Left lung (tissue), 4 donors: ENCODE measurements at regions not wholly inside any gene's neighbourhood (a gene's known extent, or its start where the extent isn't known, plus 50 kb on each side); places are given as distances from the start of the nearest gene placed in this dataset.

ENCODE experiments used
- ATAC-seq: fragments of 200-7000 bp; cut with Tn5 transposase; one replicate; pipeline ENCODE4 v1.9.1; 2020; ENCODE audit warnings: moderate library complexity
- DNase-seq, 4 donors: peaks; one replicate each; pipeline ENCODE4 v3.0.0-alpha.2; 2013 to 2020
- H3K27ac ChIP-seq, 2 donors: fragments of 200-600 bp; sonication (generic) in 1 of 2; one replicate each; pipeline versions ENCODE4 v1.5.0 to v1.8.0; 2020 to 2021
- H3K27me3 ChIP-seq, 2 donors: fragments of 200-600 bp; sonication (generic) in 1 of 2; one replicate each; pipeline versions ENCODE4 v1.5.0 to v1.8.0; 2020 to 2021
- H3K36me3 ChIP-seq, 2 donors: fragments of 200-600 bp; sonication (generic) in 1 of 2; one replicate each; pipeline versions ENCODE4 v1.5.0 to v1.8.0; 2020 to 2021
- H3K4me1 ChIP-seq, 2 donors: fragments of 200-600 bp; one replicate each; pipeline ENCODE4 v1.8.0; 2021
- H3K4me3 ChIP-seq, 2 donors: fragments of 200-600 bp; sonication (generic) in 1 of 2; one replicate each; pipeline versions ENCODE4 v1.5.0 to v1.8.0; 2020 to 2021; ENCODE audit warnings: mild to moderate bottlenecking in 1 of 2
- H3K9me3 ChIP-seq, 2 donors: fragments of 200-600 bp; sonication (generic) in 1 of 2; one replicate each; pipeline versions ENCODE4 v1.5.0 to v1.8.0; 2020 to 2021
- CTCF ChIP-seq, 2 donors: fragments of 200-600 bp; sonication (generic) in 1 of 2; IDR thresholded peaks; one replicate each; pipeline versions ENCODE4 v1.5.0 to v1.8.0; 2021; ENCODE audit warnings: antibody characterized with exemption in 2 of 2
- intact Hi-C, 2 donors: fragments of 100-400 bp; cut with DNase I; formaldehyde crosslinking; loops; one replicate each; pipeline versions ENCODE4 v1.11.2 to v1.14.2; 2022
- donor health status: DM: no; HTN: yes; CAD: no.
- donor health status: DM: no; HTN: no; CAD: no.

- no peak for ATAC-seq
- Histone ChIP-seq H3K9me3 (peaks cover 0 to 23% of the 10 kb centered on the region in 2 donors), H3K4me3 (no peak overlapping the region), H3K27me3 (no peaks in the 10 kb centered on the region), H3K27ac (no peak overlapping the region), H3K4me1 (no peaks in the 10 kb centered on the region), H3K36me3 (no peaks in the 10 kb centered on the region)
- no peak for TF ChIP-seq CTCF (IDR thresholded peaks at IDR 0.05)
- intact Hi-C loops, result no loop called here
- no peak for DNase-seq
These were observed 330.1 kb upstream of the GRID2 start for GRCh38 chr4:91973479-91974153.

- Histone ChIP-seq H3K4me3 (no peak overlapping the region), H3K27ac (no peak overlapping the region), H3K36me3 (no peaks in the 10 kb centered on the region), H3K4me1 (no peaks in the 10 kb centered on the region), H3K9me3 (no peaks in the 10 kb centered on the region), H3K27me3 (no peaks in the 10 kb centered on the region)
- TF ChIP-seq CTCF (IDR thresholded peaks at IDR 0.05), result no peak
- intact Hi-C loops, result no loop called here
- no peak for DNase-seq
- no peak for ATAC-seq
These were observed 319.3 kb upstream of the GRID2 start for GRCh38 chr4:91984466-91984865.

GRCh38 chr4:91989914-91990313 is 313.9 kb upstream of the GRID2 start:
- intact Hi-C loops, result no loop called here
- H3K9me3 ChIP-seq, result no peaks in the 10 kb centered on the region

GRCh38 chr4:91990726-91991125 is 313.0 kb upstream of the GRID2 start:
- no peak for ATAC-seq
- Histone ChIP-seq H3K36me3 (no peaks in the 10 kb centered on the region), H3K4me1 (no peaks in the 10 kb centered on the region), H3K4me3 (no peak overlapping the region), H3K27me3 (no peaks in the 10 kb centered on the region), H3K27ac (no peak overlapping the region), H3K9me3 (no peaks in the 10 kb centered on the region)
- intact Hi-C loops, result no loop called here
- no peak for DNase-seq
- TF ChIP-seq CTCF (IDR thresholded peaks at IDR 0.05), result no peak

More at GRCh38 chr4:91989914-91990313, 313.9 kb upstream of the GRID2 start:
- no peak overlapping the region for H3K27ac ChIP-seq
- ATAC-seq, result no peak
- no peak for DNase-seq
- no peaks in the 10 kb centered on the region for H3K4me1 ChIP-seq
- no peak for TF ChIP-seq CTCF (IDR thresholded peaks at IDR 0.05)
- H3K36me3 ChIP-seq, result no peaks in the 10 kb centered on the region
- H3K27me3 ChIP-seq, result no peaks in the 10 kb centered on the region
- no peak overlapping the region for H3K4me3 ChIP-seq

- H3K4me1 ChIP-seq, result no peaks in the 10 kb centered on the region
- ATAC-seq (no peak), DNase-seq (no peak)
- H3K4me3 ChIP-seq, result no peak overlapping the region
- no peak overlapping the region for H3K27ac ChIP-seq
- no peaks in the 10 kb centered on the region for H3K9me3 ChIP-seq
- no peaks in the 10 kb centered on the region for H3K36me3 ChIP-seq
- intact Hi-C loops, result no loop called here
- TF ChIP-seq CTCF (IDR thresholded peaks at IDR 0.05), result no peak
- H3K27me3 ChIP-seq, result no peaks in the 10 kb centered on the region
These were observed 306.7 kb upstream of the GRID2 start for GRCh38 chr4:91997045-91997444.
